HCT116 (cell line): ENCODE measurements at regions not wholly inside any gene's neighbourhood (a gene's known extent, or its start where the extent isn't known, plus 50 kb on each side); places are given as distances from the start of the nearest gene placed in this dataset.

Source experiments
- ATAC-seq: fragments of 200-7000 bp; cut with Tn5 transposase; 2 replicates; pipeline ENCODE4 v1.9.1; 2020; ENCODE audit warnings: mild to moderate bottlenecking, moderate library complexity
- BruUV-seq: library from RNA; stranded (reverse); fragments of 400-500 nt; replicated peaks from 2 replicates; lab custom pipeline; 2021; lab: Mats Ljungman, UMichigan
- CTCF ChIA-PET: fragments of 300-600 bp; sonication (Branson Sonifier 250); formaldehyde crosslinking; loops from one replicate; lab custom pipeline; 2021; ENCODE audit warnings: antibody characterized with exemption; lab: Charles Lee
- POLR2A ChIA-PET: fragments of 300-600, 350-600 bp; sonication (Branson Sonifier 250); formaldehyde crosslinking; loops from one replicate; lab custom pipeline; 2021; ENCODE audit warnings: antibody characterized with exemption; lab: Charles Lee
- RAD21 ChIA-PET, 2 experiments: fragments of 300-600 bp; sonication (Branson Sonifier 250); formaldehyde crosslinking; loops; one replicate each; lab custom pipeline; 2023; ENCODE audit warnings: low total read pairs in 2 of 2; ENCODE audit not compliant: uncharacterized antibody in 2 of 2, unreplicated experiment in 2 of 2, low non-redundant PET in 1 of 2; lab: Charles Lee
- DNase-seq: peaks from one replicate; pipeline ENCODE4 v3.0.0-alpha.2; 2010; ENCODE audit warnings: low read depth, low spot score
- H2AFZ ChIP-seq: fragments of 200-600 bp; shearing (Covaris generic), sonication (generic); 2 replicates; pipeline ENCODE4 v1.6.1; 2017; ENCODE audit warnings: low read depth, mixed run types, mixed read lengths, antibody characterized with exemption, low read length; ENCODE audit not compliant: poor library complexity, severe bottlenecking
- H3K27ac ChIP-seq: 2 replicates; pipeline ENCODE4 v1.5.1; 2012; ENCODE audit warnings: low read depth, low read length
- H3K27me3 ChIP-seq: fragments of 200-600 bp; sonication (generic); 2 replicates; pipeline ENCODE4 v1.6.1; 2016; ENCODE audit warnings: mixed run types, low read length, mixed read lengths; ENCODE audit not compliant: insufficient read depth
- H3K36me3 ChIP-seq, 2 experiments: fragments of 200-500 bp in 1 of 2; fragments of 200-600 bp in 1 of 2; sonication (Bioruptor generic) in 1 of 2; sonication (generic) in 1 of 2; 2 replicates each; pipeline versions ENCODE4 v1.5.1 to v1.6.1; 2014 to 2016; ENCODE audit warnings: low read length in 2 of 2, inconsistent platforms in 1 of 2, mixed read lengths in 1 of 2, mixed run types in 1 of 2; ENCODE audit not compliant: insufficient read depth in 2 of 2, control insufficient read depth in 1 of 2
- H3K4me1 ChIP-seq, 2 experiments: fragments of 200-600 bp in 1 of 2; sonication (generic) in 1 of 2; 2 replicates each; pipeline versions ENCODE4 v1.5.1 to v1.6.1; 2012 to 2017; ENCODE audit warnings: low read length in 2 of 2, inconsistent platforms in 1 of 2, mild to moderate bottlenecking in 1 of 2, mixed read lengths in 1 of 2, mixed run types in 1 of 2, moderate library complexity in 1 of 2; ENCODE audit not compliant: insufficient read depth in 2 of 2, control insufficient read depth in 1 of 2
- H3K4me2 ChIP-seq: fragments of 200-600 bp; sonication (generic); 2 replicates; pipeline ENCODE4 v1.6.1; 2017; ENCODE audit warnings: mixed run types, low read length, mixed read lengths
- H3K4me3 ChIP-seq, 2 experiments: fragments of 200-600 bp in 1 of 2; sonication (generic) in 1 of 2; replicated peaks in 1 of 2; 2 replicates each; pipeline ENCODE4 v1.5.1; 2011 to 2016; ENCODE audit warnings: low read length in 2 of 2, control low read depth in 1 of 2, low read depth in 1 of 2, mild to moderate bottlenecking in 1 of 2, mixed read lengths in 1 of 2, mixed run types in 1 of 2
- H3K79me2 ChIP-seq: fragments of 200-600 bp; sonication (generic); 2 replicates; pipeline ENCODE4 v1.6.1; 2017; ENCODE audit warnings: mild to moderate bottlenecking, mixed run types, low read length, moderate library complexity, mixed read lengths; ENCODE audit not compliant: insufficient read depth
- H3K9ac ChIP-seq: fragments of 200-600 bp; sonication (generic); 2 replicates; pipeline ENCODE4 v1.6.1; 2016; ENCODE audit warnings: low read length, mixed read lengths
- H3K9me2 ChIP-seq: fragments of 200-600 bp; sonication (generic), shearing (Covaris generic); 2 replicates; pipeline ENCODE4 v1.6.1; 2017; ENCODE audit warnings: mixed run types, mild to moderate bottlenecking, moderate library complexity; ENCODE audit not compliant: insufficient read depth
- H3K9me3 ChIP-seq, 2 experiments: fragments of 200-500 bp in 1 of 2; fragments of 200-600 bp in 1 of 2; sonication (Bioruptor generic) in 1 of 2; sonication (generic) in 1 of 2; 2 replicates each; pipeline ENCODE4 v1.6.1; 2014 to 2017; ENCODE audit warnings: low read length in 2 of 2, mixed read lengths in 2 of 2, inconsistent platforms in 1 of 2, low read depth in 1 of 2, mild to moderate bottlenecking in 1 of 2, mixed run types in 1 of 2, moderate library complexity in 1 of 2; ENCODE audit not compliant: control insufficient read depth in 1 of 2, insufficient read depth in 1 of 2
- H4K20me1 ChIP-seq: fragments of 200-600 bp; sonication (generic), shearing (Covaris generic); 2 replicates; pipeline ENCODE4 v1.6.1; 2017; ENCODE audit warnings: mixed run types, mild to moderate bottlenecking, moderate library complexity; ENCODE audit not compliant: insufficient read depth
- CBX3 ChIP-seq: IDR thresholded peaks from 2 replicates; pipeline ENCODE4 v1.6.1; 2012; ENCODE audit warnings: low read depth
- CEBPB ChIP-seq: IDR thresholded peaks from 2 replicates; pipeline ENCODE4 v1.6.1; 2012; ENCODE audit warnings: low read depth
- EGR1 ChIP-seq: IDR thresholded peaks from 2 replicates; pipeline ENCODE4 v1.6.1; 2012; ENCODE audit warnings: low read depth
- EZH2 ChIP-seq: fragments of 200-600 bp; sonication (generic); IDR thresholded peaks from 2 replicates; pipeline ENCODE4 v1.6.1; 2017; ENCODE audit warnings: antibody characterized with exemption, mixed run types
- EZH2phosphoT487 ChIP-seq: fragments of 200-600 bp; IDR thresholded peaks from 2 replicates; pipeline ENCODE4 v1.6.1; 2018; ENCODE audit warnings: antibody characterized with exemption, borderline replicate concordance
- JUND ChIP-seq: IDR thresholded peaks from 2 replicates; pipeline ENCODE4 v1.6.1; 2012
- POLR2A ChIP-seq: IDR thresholded peaks from 2 replicates; pipeline ENCODE4 v1.7.0; 2011; ENCODE audit warnings: borderline replicate concordance; ENCODE audit not compliant: insufficient read depth, insufficient read length; ENCODE audit errors: extremely low read depth
- POLR2AphosphoS5 ChIP-seq: IDR thresholded peaks from 2 replicates; pipeline ENCODE4 v1.6.1; 2011; ENCODE audit warnings: mild to moderate bottlenecking, low read depth, low read length, moderate library complexity
- RAD21 ChIP-seq: IDR thresholded peaks from 2 replicates; pipeline ENCODE4 v1.6.1; 2012; ENCODE audit warnings: low read depth, mild to moderate bottlenecking
- REST ChIP-seq: IDR thresholded peaks from 2 replicates; pipeline ENCODE4 v1.6.1; 2012; ENCODE audit warnings: low read depth
- SP1 ChIP-seq: IDR thresholded peaks from 2 replicates; pipeline ENCODE4 v1.6.1; 2012; ENCODE audit warnings: low read depth
- SRF ChIP-seq: IDR thresholded peaks from 2 replicates; pipeline ENCODE4 v1.6.1; 2012; ENCODE audit warnings: low read depth
- ZBTB33 ChIP-seq: IDR thresholded peaks from 2 replicates; pipeline ENCODE4 v1.6.1; 2011; ENCODE audit warnings: mild to moderate bottlenecking, low read length, moderate library complexity; ENCODE audit not compliant: insufficient replicate concordance; ENCODE audit errors: extremely low read depth
- ZFX ChIP-seq: fragments of 450-650 bp; IDR thresholded peaks from 2 replicates; pipeline ENCODE4 v1.6.1; 2017
- ZNF274 ChIP-seq: fragments of 200-500 bp; sonication (Bioruptor generic); IDR thresholded peaks from 2 replicates; pipeline ENCODE4 v1.6.1; 2014; ENCODE audit warnings: mild to moderate bottlenecking, low read depth, low read length, inconsistent platforms
- intact Hi-C: fragments of 100-400 bp; cut with micrococcal nuclease; formaldehyde crosslinking; loops from 2 replicates; pipeline ENCODE4 v1.10.0; 2022

- H3K9ac ChIP-seq, result no peak overlapping the region
- no peaks in the 10 kb centered on the region for H4K20me1 ChIP-seq
- CTCF ChIA-PET, result no interaction called here
- no peak overlapping the region for H3K4me3 ChIP-seq
- no peak overlapping the region for H2AFZ ChIP-seq
- H3K4me2 ChIP-seq, result no peak overlapping the region
- no peaks in the 10 kb centered on the region for H3K36me3 ChIP-seq
- intact Hi-C loops, result no loop called here
- no peak for TF ChIP-seq EGR1
- no peak for TF ChIP-seq POLR2A
- no peak for TF ChIP-seq POLR2AphosphoS5
- TF ChIP-seq JUND, result no peak
- TF ChIP-seq SRF, result no peak
- no peak for TF ChIP-seq ZBTB33
- TF ChIP-seq SP1, result no peak
- no peak for TF ChIP-seq ZNF274
- no peak for TF ChIP-seq EZH2
- no peaks in the 10 kb centered on the region for H3K79me2 ChIP-seq
- BruUV-seq, result no TSS peak
- H3K9me3 ChIP-seq, result peaks cover 24 to 44% of the 10 kb centered on the region in 2 experiments; a peak in 3 of 4 replicates
- H3K9me2 ChIP-seq, result no peaks in the 10 kb centered on the region
- RAD21 ChIA-PET, result no interaction called here
- POLR2A ChIA-PET, result no interaction called here
- no peaks in the 10 kb centered on the region for H3K27me3 ChIP-seq
- no peak overlapping the region for H3K27ac ChIP-seq
- no peaks in the 10 kb centered on the region for H3K4me1 ChIP-seq
- DNase-seq (no peak), ATAC-seq (no peak)
These were observed 1195.8 kb downstream of the SORCS1 start for GRCh38 chr10:105968666-105969065.

- Histone ChIP-seq H3K9ac (no peak overlapping the region), H3K9me3 (peaks cover 18 to 36% of the 10 kb centered on the region in 2 experiments; a peak in 3 of 4 replicates), H3K79me2 (no peaks in the 10 kb centered on the region), H2AFZ (no peak overlapping the region), H3K4me3 (no peak overlapping the region), H3K4me1 (no peaks in the 10 kb centered on the region), H4K20me1 (no peaks in the 10 kb centered on the region), H3K27ac (no peak overlapping the region), H3K36me3 (no peaks in the 10 kb centered on the region), H3K4me2 (no peak overlapping the region), H3K27me3 (no peaks in the 10 kb centered on the region), H3K9me2 (no peaks in the 10 kb centered on the region)
- ATAC-seq (no peak), DNase-seq (no peak)
- intact Hi-C loops, result no loop called here
- POLR2A ChIA-PET, result no interaction called here
- CTCF ChIA-PET, result no interaction called here
- no TSS peak for BruUV-seq
- RAD21 ChIA-PET, result no interaction called here
- TF ChIP-seq ZBTB33, result no peak
- TF ChIP-seq CBX3, result no peak
- TF ChIP-seq RAD21, result no peak
- TF ChIP-seq CEBPB, result no peak
- no peak for TF ChIP-seq EZH2phosphoT487
- no peak for TF ChIP-seq SP1
- no peak for TF ChIP-seq REST
- TF ChIP-seq ZFX, result no peak
These were observed 1197.2 kb downstream of the SORCS1 start for GRCh38 chr10:105967256-105967655.
